Activated naive CD4-positive, alpha-beta T cell treated with anti-CD3 and anti-CD28 coated beads for 36 hours (primary cell): ENCODE measurements at regions not wholly inside any gene's neighbourhood (a gene's known extent, or its start where the extent isn't known, plus 50 kb on each side); places are given as distances from the start of the nearest gene placed in this dataset.
"Not testable (repeated sequence)": the region's sequence is repeated elsewhere in the genome, so short reads cannot be mapped to it uniquely, and the experiment has no call there.

ENCODE experiments used
- CTCF ChIA-PET: fragments of 350-600 bp; sonication (Branson Sonifier 250); formaldehyde crosslinking; loops from one replicate; lab custom pipeline; 2021; ENCODE audit warnings: antibody characterized with exemption; lab: Charles Lee
- DNase-seq: peaks from one replicate; pipeline ENCODE4 v3.0.0-alpha.2; 2020
- H3K27ac Mint-ChIP-seq: one replicate; pipeline ENCODE4 v1.8.0; 2021; ENCODE audit warnings: mild to moderate bottlenecking, mixed read lengths
- H3K27me3 Mint-ChIP-seq: one replicate; pipeline ENCODE4 v1.8.0; 2021; ENCODE audit warnings: low read depth, mixed read lengths
- H3K36me3 Mint-ChIP-seq: one replicate; pipeline ENCODE4 v1.8.0; 2021; ENCODE audit warnings: low read depth, mixed read lengths
- H3K4me1 Mint-ChIP-seq: one replicate; pipeline ENCODE4 v1.8.0; 2021; ENCODE audit warnings: low read depth, mixed read lengths
- H3K4me3 Mint-ChIP-seq: one replicate; pipeline ENCODE4 v1.8.0; 2021; ENCODE audit warnings: mild to moderate bottlenecking, moderate library complexity, mixed read lengths
- H3K9me3 Mint-ChIP-seq: one replicate; pipeline ENCODE4 v1.8.0; 2021; ENCODE audit warnings: mixed read lengths
- intact Hi-C: fragments of 100-400 bp; cut with micrococcal nuclease; formaldehyde crosslinking; loops from one replicate; pipeline ENCODE4 v1.15.1; 2023

- intact Hi-C loops, result no loop called here
- Mint-ChIP-seq H3K9me3 (no peaks in the 10 kb centered on the region), H3K27me3 (no peaks in the 10 kb centered on the region), H3K36me3 (no peaks in the 10 kb centered on the region), H3K4me3 (no peak overlapping the region), H3K4me1 (no peaks in the 10 kb centered on the region), H3K27ac (no peak overlapping the region)
- CTCF ChIA-PET, result interaction anchor here (0.6 kb wide), 1 partner anchor 567 kb away, joined by 5 read pairs; no protein-coding TSS in a partner anchor
- DNase-seq, result no peak
Observed at GRCh38 chr5:89703817-89704216, 705.7 kb downstream of the CETN3 start.

GRCh38 chr5:89698028-89698427 is 711.5 kb downstream of the CETN3 start:
- no peaks in the 10 kb centered on the region for H3K27me3 Mint-ChIP-seq
- no peak for DNase-seq
- CTCF ChIA-PET, result no interaction called here
- H3K4me3 Mint-ChIP-seq, result no peak overlapping the region
- H3K27ac Mint-ChIP-seq, result no peak overlapping the region
- H3K36me3 Mint-ChIP-seq, result no peaks in the 10 kb centered on the region
- H3K9me3 Mint-ChIP-seq, result no peaks in the 10 kb centered on the region
- intact Hi-C loops, result no loop called here
- H3K4me1 Mint-ChIP-seq, result no peaks in the 10 kb centered on the region

- no peaks in the 10 kb centered on the region for H3K4me1 Mint-ChIP-seq
- H3K27ac Mint-ChIP-seq, result no peak overlapping the region
- H3K4me3 Mint-ChIP-seq, result no peak overlapping the region
- H3K36me3 Mint-ChIP-seq, result no peaks in the 10 kb centered on the region
- H3K9me3 Mint-ChIP-seq, result no peaks in the 10 kb centered on the region
- no peaks in the 10 kb centered on the region for H3K27me3 Mint-ChIP-seq
- DNase-seq, result no peak
- CTCF ChIA-PET, result no interaction called here
- intact Hi-C loops, result no loop called here
Observed at GRCh38 chr5:89697581-89697980, 712.0 kb downstream of the CETN3 start.

- intact Hi-C loops, result no loop called here
- H3K4me3 Mint-ChIP-seq, result no peak overlapping the region
Observed at GRCh38 chr5:89695371-89695770, 714.2 kb downstream of the CETN3 start.

GRCh38 chr5:89694026-89694550 is 715.5 kb downstream of the CETN3 start:
- H3K9me3 Mint-ChIP-seq, result no peaks in the 10 kb centered on the region
- H3K36me3 Mint-ChIP-seq, result no peaks in the 10 kb centered on the region
- intact Hi-C loops, result no loop called here

More at GRCh38 chr5:89695371-89695770, 714.2 kb downstream of the CETN3 start:
- CTCF ChIA-PET, result no interaction called here
- H3K9me3 Mint-ChIP-seq, result no peaks in the 10 kb centered on the region
- H3K4me1 Mint-ChIP-seq, result no peaks in the 10 kb centered on the region
- no peaks in the 10 kb centered on the region for H3K27me3 Mint-ChIP-seq
- DNase-seq, result no peak
- no peaks in the 10 kb centered on the region for H3K36me3 Mint-ChIP-seq
- H3K27ac Mint-ChIP-seq, result no peak overlapping the region

GRCh38 chr5:89690331-89690730 is 719.2 kb downstream of the CETN3 start:
- Mint-ChIP-seq H3K27me3 (no peaks in the 10 kb centered on the region), H3K27ac (no peak overlapping the region), H3K4me3 (no peak overlapping the region), H3K4me1 (no peaks in the 10 kb centered on the region), H3K36me3 (no peaks in the 10 kb centered on the region), H3K9me3 (no peaks in the 10 kb centered on the region)
- CTCF ChIA-PET, result no interaction called here
- intact Hi-C loops, result no loop called here
- no peak for DNase-seq

More at GRCh38 chr5:89694026-89694550, 715.5 kb downstream of the CETN3 start:
- no peak overlapping the region for H3K27ac Mint-ChIP-seq
- CTCF ChIA-PET, result no interaction called here
- no peak overlapping the region for H3K4me3 Mint-ChIP-seq
- DNase-seq, result no peak
- H3K4me1 Mint-ChIP-seq, result no peaks in the 10 kb centered on the region
- H3K27me3 Mint-ChIP-seq, result no peaks in the 10 kb centered on the region

- Mint-ChIP-seq H3K27ac (no peak overlapping the region), H3K36me3 (no peaks in the 10 kb centered on the region), H3K27me3 (no peaks in the 10 kb centered on the region), H3K4me3 (no peak overlapping the region), H3K9me3 (peaks cover 2% of the 10 kb centered on the region), H3K4me1 (no peaks in the 10 kb centered on the region)
- no peak for DNase-seq
- CTCF ChIA-PET, result no interaction called here
- intact Hi-C loops, result no loop called here
Observed at GRCh38 chr5:89686081-89686765, 723.3 kb downstream of the CETN3 start.

- intact Hi-C loops, result no loop called here
- H3K36me3 Mint-ChIP-seq, result no peaks in the 10 kb centered on the region
- no peak overlapping the region for H3K27ac Mint-ChIP-seq
- no peak for DNase-seq
- H3K4me1 Mint-ChIP-seq, result no peaks in the 10 kb centered on the region
- CTCF ChIA-PET, result interaction anchor here (0.6 kb wide), 1 partner anchor 120 kb away, joined by 3 read pairs; no protein-coding TSS in a partner anchor
- H3K4me3 Mint-ChIP-seq, result no peak overlapping the region
- H3K9me3 Mint-ChIP-seq, result peaks cover 3% of the 10 kb centered on the region
- H3K27me3 Mint-ChIP-seq, result no peaks in the 10 kb centered on the region
Observed at GRCh38 chr5:89676634-89677033, 732.9 kb downstream of the CETN3 start.

GRCh38 chr5:89673019-89673418 is 736.5 kb downstream of the CETN3 start:
- CTCF ChIA-PET, result no interaction called here

GRCh38 chr5:89668821-89669220 is 740.7 kb downstream of the CETN3 start:
- CTCF ChIA-PET, result no interaction called here
- no peak for DNase-seq
- Mint-ChIP-seq H3K36me3 (no peaks in the 10 kb centered on the region), H3K9me3 (no peaks in the 10 kb centered on the region), H3K4me3 (no peak overlapping the region), H3K27me3 (no peaks in the 10 kb centered on the region), H3K27ac (no peak overlapping the region), H3K4me1 (no peaks in the 10 kb centered on the region)
- intact Hi-C loops, result no loop called here

More at GRCh38 chr5:89673019-89673418, 736.5 kb downstream of the CETN3 start:
- Mint-ChIP-seq H3K27me3 (no peaks in the 10 kb centered on the region), H3K4me1 (no peaks in the 10 kb centered on the region), H3K4me3 (no peak overlapping the region), H3K27ac (no peak overlapping the region), H3K9me3 (no peaks in the 10 kb centered on the region), H3K36me3 (no peaks in the 10 kb centered on the region)
- no peak for DNase-seq
- intact Hi-C loops, result no loop called here

- H3K9me3 Mint-ChIP-seq, result peaks cover 8% of the 10 kb centered on the region
- no peaks in the 10 kb centered on the region for H3K27me3 Mint-ChIP-seq
- no peaks in the 10 kb centered on the region for H3K36me3 Mint-ChIP-seq
Observed at GRCh38 chr5:89662499-89662898, 747.1 kb downstream of the CETN3 start.

GRCh38 chr5:89638871-89639270 is 755.9 kb upstream of the MEF2C start:
- intact Hi-C loops, result no loop called here
- CTCF ChIA-PET, result no interaction called here
- Mint-ChIP-seq H3K27ac (no peak overlapping the region), H3K27me3 (no peaks in the 10 kb centered on the region), H3K4me3 (no peak overlapping the region), H3K36me3 (no peaks in the 10 kb centered on the region), H3K9me3 (peaks cover 9% of the 10 kb centered on the region), H3K4me1 (no peaks in the 10 kb centered on the region)
- no peak for DNase-seq

More at GRCh38 chr5:89662499-89662898, 747.1 kb downstream of the CETN3 start:
- intact Hi-C loops, result no loop called here
- Mint-ChIP-seq H3K4me1 (no peaks in the 10 kb centered on the region), H3K27ac (no peak overlapping the region), H3K4me3 (no peak overlapping the region)
- no peak for DNase-seq
- CTCF ChIA-PET, result no interaction called here

GRCh38 chr5:89634176-89634575 is 751.2 kb upstream of the MEF2C start:
- DNase-seq, H3K27ac Mint-ChIP-seq, CTCF ChIA-PET, H3K4me1 Mint-ChIP-seq, intact Hi-C loops, H3K36me3 Mint-ChIP-seq, H3K27me3 Mint-ChIP-seq, H3K9me3 Mint-ChIP-seq, H3K4me3 Mint-ChIP-seq: not testable (repeated sequence)
